ENCODE measurements at regions not wholly inside any gene's neighbourhood (a gene's known extent, or its start where the extent isn't known, plus 50 kb on each side); places are given as distances from the start of the nearest gene placed in this dataset.

DNA sequence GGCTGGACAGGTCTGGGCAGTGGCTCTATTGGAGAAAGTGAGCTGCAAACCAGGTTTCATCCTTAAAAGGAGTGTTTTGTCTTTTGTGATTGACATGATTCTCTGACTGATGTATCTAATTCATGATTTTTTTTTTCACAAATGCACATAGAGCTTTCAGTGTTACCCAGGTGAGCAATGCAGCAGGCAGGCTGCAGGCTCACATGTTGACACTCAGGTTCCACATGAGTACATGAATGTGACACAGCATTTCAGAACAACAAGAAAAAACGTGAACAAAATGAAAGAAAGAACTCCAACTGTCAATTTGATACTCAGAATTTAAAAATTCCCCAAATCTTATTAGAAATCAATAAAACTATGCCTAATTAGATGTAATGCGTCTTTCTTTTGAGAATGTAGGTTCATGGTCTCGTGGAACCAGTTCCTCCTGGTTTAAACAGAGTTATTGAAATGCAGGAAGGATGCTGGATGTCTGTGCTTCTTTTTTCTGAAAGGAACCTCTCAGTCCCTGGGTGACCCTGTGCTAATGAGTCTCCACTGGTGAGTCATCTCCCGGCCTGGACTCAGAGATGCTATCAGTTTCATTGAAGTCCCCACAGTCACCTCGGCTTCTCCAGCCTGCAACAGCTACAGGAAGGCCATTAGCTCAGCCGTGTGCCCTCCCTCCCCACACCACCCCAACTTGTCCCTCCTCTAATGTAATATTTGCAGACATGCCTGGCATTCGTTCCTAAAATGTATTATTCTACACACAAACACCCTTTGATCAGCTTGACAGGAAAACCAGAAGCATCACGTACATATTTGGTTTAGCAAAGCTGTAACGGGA is 430.4 kb downstream of the LPIN1 start:
- POLR2A ChIA-PET, result no interaction called here
- BruUV-seq (replicated peaks), result no TSS peak
- RAD21 ChIA-PET (ENCODE audit: low non-redundant PET in 1 of 2, low total read pairs in 2 of 2, uncharacterized antibody in 2 of 2, unreplicated experiment in 2 of 2), result interaction anchor here in 1 of 2 experiments (0.6 kb wide), 1 partner anchor 539 kb away, joined by 4 read pairs; no protein-coding TSS in a partner anchor
- H3K4me2 ChIP-seq (ENCODE audit: low read length), result peak overlapping the region; percentile 30; the same call in 1 of the 2 replicates
- CTCF ChIA-PET, result interaction anchor here (0.7 kb wide), 1 partner anchor 347 kb away, joined by 3 read pairs; no protein-coding TSS in a partner anchor
- intact Hi-C loops (cut with micrococcal nuclease), result loop anchor here (10.0 kb wide), 2 partner anchors 342 to 538 kb away; partner anchors contain the start of gene TRIB2
- H3K4me1 ChIP-seq (ENCODE audit: control insufficient read depth in 1 of 2, insufficient read depth in 2 of 2, low read length in 2 of 2), result peaks cover 11 to 12% of the 10 kb centered on the region in 2 experiments; a peak in 3 of 4 replicates
- H3K36me3 ChIP-seq (ENCODE audit: control insufficient read depth in 1 of 2, insufficient read depth in 2 of 2, low read length in 2 of 2), result no peaks in the 10 kb centered on the region
- no peaks in the 10 kb centered on the region for H3K79me2 ChIP-seq (ENCODE audit: insufficient read depth, low read length)
- TF ChIP-seq YY1 (IDR thresholded peaks at IDR 0.05; ENCODE audit: extremely low read depth, insufficient replicate concordance, low read depth, low read length) (no peak), SP1 (IDR thresholded peaks at IDR 0.05; ENCODE audit: low read depth) (no peak), JUND (IDR thresholded peaks at IDR 0.05) (peak; percentile 48), TCF7L2 (IDR thresholded peaks at IDR 0.05; ENCODE audit: borderline replicate concordance, extremely low read depth, insufficient read depth, insufficient read length) (no peak), ZNF274 (IDR thresholded peaks at IDR 0.05; ENCODE audit: low read depth, low read length) (no peak), EGR1 (IDR thresholded peaks at IDR 0.05; ENCODE audit: low read depth) (no peak), FOSL1 (IDR thresholded peaks at IDR 0.05; ENCODE audit: low read depth) (peak; percentile 45)
- TF ChIP-seq, protein P1, sequence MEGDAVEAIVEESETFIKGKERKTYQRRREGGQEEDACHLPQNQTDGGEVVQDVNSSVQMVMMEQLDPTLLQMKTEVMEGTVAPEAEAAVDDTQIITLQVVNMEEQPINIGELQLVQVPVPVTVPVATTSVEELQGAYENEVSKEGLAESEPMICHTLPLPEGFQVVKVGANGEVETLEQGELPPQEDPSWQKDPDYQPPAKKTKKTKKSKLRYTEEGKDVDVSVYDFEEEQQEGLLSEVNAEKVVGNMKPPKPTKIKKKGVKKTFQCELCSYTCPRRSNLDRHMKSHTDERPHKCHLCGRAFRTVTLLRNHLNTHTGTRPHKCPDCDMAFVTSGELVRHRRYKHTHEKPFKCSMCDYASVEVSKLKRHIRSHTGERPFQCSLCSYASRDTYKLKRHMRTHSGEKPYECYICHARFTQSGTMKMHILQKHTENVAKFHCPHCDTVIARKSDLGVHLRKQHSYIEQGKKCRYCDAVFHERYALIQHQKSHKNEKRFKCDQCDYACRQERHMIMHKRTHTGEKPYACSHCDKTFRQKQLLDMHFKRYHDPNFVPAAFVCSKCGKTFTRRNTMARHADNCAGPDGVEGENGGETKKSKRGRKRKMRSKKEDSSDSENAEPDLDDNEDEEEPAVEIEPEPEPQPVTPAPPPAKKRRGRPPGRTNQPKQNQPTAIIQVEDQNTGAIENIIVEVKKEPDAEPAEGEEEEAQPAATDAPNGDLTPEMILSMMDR (IDR thresholded peaks at IDR 0.05 in 2 of 3, conservative IDR thresholded peaks at IDR 0.05 in 1 of 3; ENCODE audit: borderline replicate concordance in 1 of 3, insufficient read depth in 1 of 3, low read depth in 2 of 3, low read length in 2 of 3), result no peak
- H3K9me3 ChIP-seq (ENCODE audit: control insufficient read depth in 1 of 2, insufficient read depth in 1 of 2, low read depth in 1 of 2, low read length in 2 of 2), result no peaks in the 10 kb centered on the region
- no peaks in the 10 kb centered on the region for H3K27me3 ChIP-seq (ENCODE audit: insufficient read depth, low read length)
- no peak overlapping the region for H3K4me3 ChIP-seq (replicated peaks in 1 of 2; ENCODE audit: low read depth in 1 of 2, low read length in 2 of 2)
- ATAC-seq, result peak; percentile 85
- H4K20me1 ChIP-seq (ENCODE audit: insufficient read depth), result no peaks in the 10 kb centered on the region
- no peak overlapping the region for H3K9ac ChIP-seq (ENCODE audit: low read length)
- H3K9me2 ChIP-seq (ENCODE audit: insufficient read depth), result no peaks in the 10 kb centered on the region
- DNase-seq (ENCODE audit: low read depth, low spot score), result no peak
- no peak overlapping the region for H2AFZ ChIP-seq (ENCODE audit: low read depth, low read length, poor library complexity, severe bottlenecking)
- H3K27ac ChIP-seq (ENCODE audit: low read depth, low read length), result no peak overlapping the region
